SK-N-MC (cell line): ENCODE measurements at regions not wholly inside any gene's neighbourhood (a gene's known extent, or its start where the extent isn't known, plus 50 kb on each side); places are given as distances from the start of the nearest gene placed in this dataset.

Source experiments
- EZH2 ChIP-seq: fragments of 200-600 bp; sonication (generic); IDR thresholded peaks from one replicate; pipeline ENCODE4 v1.6.1; 2017; ENCODE audit warnings: antibody characterized with exemption
- FOXP2 ChIP-seq: optimal IDR thresholded peaks from 2 replicates; pipeline ENCODE3; 2011; ENCODE audit warnings: mild to moderate bottlenecking, moderate library complexity; ENCODE audit not compliant: insufficient read depth; ENCODE audit errors: extremely low read length, control extremely low read depth

GRCh38 chr11:115710980-115711379 lies 206.8 kb upstream of the CADM1 start:
- TF ChIP-seq EZH2 (no peak), FOXP2 (no peak)
